ENCODE measurements at regions not wholly inside any gene's neighbourhood (a gene's known extent, or its start where the extent isn't known, plus 50 kb on each side); places are given as distances from the start of the nearest gene placed in this dataset.

GRCh38 chr4:156021298-156021697 lies 67.6 kb upstream of the CTSO start:
- Histone ChIP-seq H3K27me3 (ENCODE audit: insufficient read depth, low read length) (no peaks in the 10 kb centered on the region), H3K4me3 (ENCODE audit: low read depth, low read length) (no peak overlapping the region), H3K79me2 (ENCODE audit: control insufficient read depth, insufficient read depth, low read length, unreplicated experiment) (no peaks in the 10 kb centered on the region), H3K36me3 (ENCODE audit: insufficient read depth, low read length) (no peaks in the 10 kb centered on the region), H2AFZ (ENCODE audit: low read length, unreplicated experiment) (no peak overlapping the region), H3K27ac (ENCODE audit: low read depth, low read length) (no peak overlapping the region), H3K4me1 (ENCODE audit: control insufficient read depth, insufficient read depth, low read length, unreplicated experiment) (no peaks in the 10 kb centered on the region)

GRCh38 chr4:156019246-156019645 lies 65.6 kb upstream of the CTSO start:
- Histone ChIP-seq H3K27me3 (ENCODE audit: insufficient read depth, low read length) (no peaks in the 10 kb centered on the region), H3K27ac (ENCODE audit: low read depth, low read length) (no peak overlapping the region), H2AFZ (ENCODE audit: low read length, unreplicated experiment) (no peak overlapping the region)

GRCh38 chr4:156018383-156018782 lies 64.7 kb upstream of the CTSO start:
- Histone ChIP-seq H3K27ac (ENCODE audit: low read depth, low read length) (no peak overlapping the region), H3K27me3 (ENCODE audit: insufficient read depth, low read length) (no peaks in the 10 kb centered on the region), H3K4me3 (ENCODE audit: low read depth, low read length) (no peak overlapping the region), H2AFZ (ENCODE audit: low read length, unreplicated experiment) (no peak overlapping the region), H3K4me1 (ENCODE audit: control insufficient read depth, insufficient read depth, low read length, unreplicated experiment) (no peaks in the 10 kb centered on the region), H3K36me3 (ENCODE audit: insufficient read depth, low read length) (no peaks in the 10 kb centered on the region), H3K79me2 (ENCODE audit: control insufficient read depth, insufficient read depth, low read length, unreplicated experiment) (no peaks in the 10 kb centered on the region)

More at GRCh38 chr4:156019246-156019645, 65.6 kb upstream of the CTSO start:
- Histone ChIP-seq H3K4me1 (ENCODE audit: control insufficient read depth, insufficient read depth, low read length, unreplicated experiment) (no peaks in the 10 kb centered on the region), H3K4me3 (ENCODE audit: low read depth, low read length) (no peak overlapping the region), H3K79me2 (ENCODE audit: control insufficient read depth, insufficient read depth, low read length, unreplicated experiment) (no peaks in the 10 kb centered on the region), H3K36me3 (ENCODE audit: insufficient read depth, low read length) (no peaks in the 10 kb centered on the region)

DNA sequence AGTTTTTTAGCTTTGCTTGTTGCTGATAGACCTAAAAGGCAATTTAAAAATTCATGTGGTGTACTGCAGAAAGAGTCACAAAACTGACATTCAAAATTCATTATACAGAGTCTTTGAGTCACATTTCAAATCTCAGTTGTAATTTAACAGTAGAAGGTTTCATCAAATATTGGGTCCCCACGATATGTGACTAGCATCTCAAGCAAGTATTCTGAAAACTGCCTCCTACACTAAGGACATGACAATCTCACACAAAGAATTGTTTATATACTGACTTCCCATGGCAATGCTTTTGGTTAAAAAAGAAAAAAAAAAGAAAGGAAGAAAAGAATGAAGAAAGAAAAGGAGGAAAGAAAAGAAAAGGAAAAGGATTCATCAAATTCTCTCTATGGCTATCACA lies 62.1 kb upstream of the CTSO start:
- H3K4me3 ChIP-seq (ENCODE audit: low read depth, low read length), result no peak overlapping the region
- H3K4me1 ChIP-seq (ENCODE audit: control insufficient read depth, insufficient read depth, low read length, unreplicated experiment), result no peaks in the 10 kb centered on the region
- no peaks in the 10 kb centered on the region for H3K36me3 ChIP-seq (ENCODE audit: insufficient read depth, low read length)
- H3K27me3 ChIP-seq (ENCODE audit: insufficient read depth, low read length), result no peaks in the 10 kb centered on the region
- H3K27ac ChIP-seq (ENCODE audit: low read depth, low read length), result no peak overlapping the region
- H2AFZ ChIP-seq (ENCODE audit: low read length, unreplicated experiment), result no peak overlapping the region
- H3K79me2 ChIP-seq (ENCODE audit: control insufficient read depth, insufficient read depth, low read length, unreplicated experiment), result no peaks in the 10 kb centered on the region

- Histone ChIP-seq H3K27ac (ENCODE audit: low read depth, low read length) (no peak overlapping the region), H3K79me2 (ENCODE audit: control insufficient read depth, insufficient read depth, low read length, unreplicated experiment) (no peaks in the 10 kb centered on the region), H3K4me1 (ENCODE audit: control insufficient read depth, insufficient read depth, low read length, unreplicated experiment) (no peaks in the 10 kb centered on the region), H3K36me3 (ENCODE audit: insufficient read depth, low read length) (no peaks in the 10 kb centered on the region), H2AFZ (ENCODE audit: low read length, unreplicated experiment) (no peak overlapping the region), H3K27me3 (ENCODE audit: insufficient read depth, low read length) (no peaks in the 10 kb centered on the region), H3K4me3 (ENCODE audit: low read depth, low read length) (no peak overlapping the region)
These were observed 52.5 kb upstream of the CTSO start for GRCh38 chr4:156006192-156006591.
